COR-L47 (cell line): ENCODE measurements at regions not wholly inside any gene's neighbourhood (a gene's known extent, or its start where the extent isn't known, plus 50 kb on each side); places are given as distances from the start of the nearest gene placed in this dataset.

Experiments used
- DNase-seq: peaks from one replicate; lab custom pipeline; 2025; lab: John Stamatoyannopoulos, UW

DNA sequence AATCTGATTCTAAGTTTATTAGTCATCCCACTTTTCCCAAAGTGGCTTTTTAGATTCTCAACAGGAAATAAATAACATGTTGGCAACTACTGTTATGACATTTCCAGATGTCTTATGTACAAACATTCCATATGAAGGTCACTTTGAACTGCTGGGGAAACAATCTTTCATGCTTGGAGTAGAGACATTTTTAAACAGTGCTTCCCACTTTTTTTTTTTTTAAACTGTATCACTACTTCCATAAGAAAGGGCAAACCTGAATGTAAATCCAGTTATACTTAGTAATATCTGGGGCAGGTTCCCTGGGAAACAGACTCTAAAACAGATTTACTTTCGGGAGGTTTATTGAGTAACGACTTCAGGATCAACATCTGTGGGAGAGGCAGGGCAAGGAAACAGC lies 473.8 kb downstream of the TAFA4 start:
- no peak for DNase-seq

DNA sequence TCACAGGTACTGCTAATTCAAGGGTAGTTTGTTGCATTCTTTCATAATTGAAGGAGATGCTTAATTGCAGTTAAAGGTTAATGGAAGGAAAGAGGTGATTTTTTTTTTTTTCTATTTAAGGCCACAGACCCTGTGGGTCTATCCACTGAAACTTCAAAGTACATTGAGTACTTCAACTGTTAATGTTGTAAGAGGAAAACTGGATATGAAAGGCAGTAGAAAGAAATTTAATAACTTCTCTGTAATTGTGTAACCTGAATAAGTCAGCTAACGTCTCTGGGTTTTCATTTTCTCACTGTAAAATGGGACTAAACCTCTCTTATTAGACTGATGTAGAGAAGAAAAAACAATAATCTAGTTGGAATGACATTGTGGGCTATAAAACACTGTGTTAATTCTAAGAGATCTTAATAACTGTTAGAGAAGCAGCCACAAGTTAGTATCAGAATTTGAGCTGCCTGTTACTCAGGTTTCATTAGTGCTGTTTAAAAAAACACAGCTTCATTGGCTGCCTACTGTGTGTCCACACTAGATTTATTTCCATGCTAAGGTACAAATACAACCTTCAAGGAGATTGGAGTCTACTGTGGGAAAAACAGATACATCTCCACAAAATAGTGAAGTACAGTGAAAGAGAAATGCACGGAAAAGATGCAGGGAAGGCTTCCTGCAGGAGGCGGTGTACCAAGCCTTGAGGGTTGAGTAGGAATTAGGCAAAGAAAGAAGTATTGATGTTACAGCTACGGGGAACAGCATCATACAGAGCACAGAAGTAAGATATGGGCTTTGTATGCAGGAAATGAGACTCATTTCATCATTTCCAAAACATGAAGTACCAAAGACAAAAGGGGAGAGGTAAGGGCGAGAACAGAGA lies 483.6 kb downstream of the TAFA4 start:
- DNase-seq, result no peak

DNA sequence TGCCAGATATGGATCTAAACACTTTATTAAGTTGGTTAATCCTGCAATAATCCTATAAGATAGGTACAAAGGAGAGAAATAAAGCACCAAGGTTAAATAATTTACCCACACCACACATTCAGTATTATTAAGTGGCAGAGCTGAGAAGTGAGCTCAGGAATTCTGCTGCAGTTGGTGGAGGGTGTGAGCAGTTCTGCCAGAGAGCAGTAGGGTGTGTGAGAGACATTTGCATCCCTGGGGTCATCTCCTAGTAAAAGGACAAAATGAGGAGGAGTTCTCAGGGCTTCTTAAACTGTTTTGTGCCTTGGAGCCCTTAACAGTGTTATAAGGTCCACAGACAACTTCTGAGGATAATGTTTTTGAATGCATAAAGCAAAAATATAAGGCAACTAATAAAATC lies 484.5 kb downstream of the TAFA4 start:
- DNase-seq, result no peak

DNA sequence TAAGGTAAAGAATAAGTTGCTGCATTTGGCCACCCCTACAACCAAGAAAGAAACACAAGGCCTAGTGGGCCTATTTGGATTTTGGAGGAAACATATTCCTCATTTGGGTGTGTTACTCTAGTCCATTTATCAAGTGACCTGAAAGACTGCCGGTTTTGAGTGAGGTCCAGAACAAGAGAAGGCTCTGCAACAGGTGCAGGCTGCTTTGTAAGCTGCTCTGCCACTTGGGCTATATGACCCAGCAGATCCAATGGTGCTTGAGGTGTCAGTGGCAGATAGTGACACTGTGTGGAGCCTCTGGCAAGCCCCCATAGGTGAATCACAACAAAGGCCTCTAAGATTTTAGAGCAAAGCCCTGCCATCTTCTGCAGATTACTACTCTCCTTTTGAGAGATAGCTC lies 491.3 kb downstream of the TAFA4 start:
- DNase-seq, result no peak

DNA sequence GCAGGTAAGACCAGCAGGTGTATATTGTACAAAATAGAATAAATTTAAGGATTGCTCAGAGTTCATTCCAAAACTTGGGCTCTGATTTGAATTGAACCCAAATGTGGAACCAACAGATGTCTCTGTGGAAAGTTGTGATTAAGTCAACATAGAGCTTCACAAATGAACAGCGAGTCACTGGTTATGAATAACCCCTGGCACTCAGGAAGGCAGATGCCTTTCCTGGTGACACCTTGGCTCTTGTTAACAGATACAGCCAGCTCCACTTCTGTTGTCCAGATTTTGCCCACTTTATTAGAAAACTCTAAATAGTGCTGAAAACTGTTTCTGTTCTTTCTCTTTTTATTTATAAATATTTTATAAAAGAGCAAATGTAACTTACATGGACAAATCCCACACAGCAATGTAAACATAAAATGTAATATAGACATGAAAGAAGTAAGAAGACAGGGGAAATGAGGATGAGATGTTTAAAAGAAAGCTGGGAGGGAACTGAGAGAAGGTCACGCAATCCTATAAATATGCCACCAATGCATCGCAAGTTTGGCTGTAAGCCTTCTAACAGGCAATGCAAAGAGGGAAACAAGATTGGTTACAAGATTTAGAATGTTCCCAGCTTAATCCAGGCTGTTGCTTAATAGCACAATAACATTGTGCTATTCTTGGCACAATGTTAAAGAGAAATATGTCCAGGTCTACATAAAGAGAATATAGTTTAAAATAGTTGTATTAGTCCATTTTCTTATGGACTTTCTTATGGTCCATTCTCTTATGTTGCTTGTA lies 495.5 kb downstream of the TAFA4 start:
- no peak for DNase-seq

DNA sequence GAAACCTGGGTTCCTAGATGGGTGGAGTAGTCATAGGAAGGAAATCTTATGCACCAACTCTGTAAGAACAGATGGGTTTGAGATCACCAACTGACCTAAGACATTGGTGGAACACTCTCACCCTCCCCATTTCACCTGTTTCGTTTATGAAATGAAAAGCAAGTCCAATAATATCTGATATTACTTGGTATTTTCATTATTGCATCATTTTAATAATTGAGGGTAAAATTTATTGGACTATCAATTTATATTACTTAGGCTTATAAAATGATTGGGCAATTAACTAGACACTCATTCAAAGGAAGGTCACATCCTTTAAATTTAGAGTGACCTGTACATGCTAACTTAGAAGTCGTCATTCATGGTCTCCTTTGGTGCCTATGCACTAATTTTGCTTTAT lies 503.9 kb downstream of the TAFA4 start:
- no peak for DNase-seq

DNA sequence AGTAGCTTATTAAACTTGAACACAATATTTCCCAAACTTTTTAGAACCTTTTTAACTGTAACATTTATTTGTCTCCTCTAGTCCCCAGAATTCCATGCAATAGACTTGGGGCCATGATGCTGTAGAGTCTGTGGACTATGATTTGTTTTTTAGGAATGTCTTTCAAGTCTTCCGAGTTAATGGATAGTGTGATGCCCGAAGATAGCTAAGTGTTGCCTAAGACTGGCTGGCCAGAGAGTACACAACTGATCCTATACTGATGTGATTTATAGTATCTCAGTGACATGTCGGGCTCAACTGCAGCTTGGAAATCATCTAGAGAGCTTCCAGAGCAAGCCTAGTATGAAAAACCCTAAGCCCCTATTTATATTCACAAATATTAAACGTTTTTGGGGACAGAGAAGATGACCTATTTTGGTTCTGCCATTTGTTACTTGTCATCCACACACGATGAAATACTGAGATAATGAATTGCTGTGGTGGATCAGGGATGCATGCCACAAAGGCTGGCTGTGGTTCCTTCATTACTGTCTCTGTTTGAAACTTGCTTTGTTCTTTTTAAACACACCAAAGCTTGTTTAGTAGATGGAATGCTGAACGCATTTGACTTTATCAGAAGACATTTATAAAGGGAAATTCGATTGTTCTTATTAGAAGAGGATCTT lies 507.4 kb downstream of the TAFA4 start:
- DNase-seq, result no peak

DNA sequence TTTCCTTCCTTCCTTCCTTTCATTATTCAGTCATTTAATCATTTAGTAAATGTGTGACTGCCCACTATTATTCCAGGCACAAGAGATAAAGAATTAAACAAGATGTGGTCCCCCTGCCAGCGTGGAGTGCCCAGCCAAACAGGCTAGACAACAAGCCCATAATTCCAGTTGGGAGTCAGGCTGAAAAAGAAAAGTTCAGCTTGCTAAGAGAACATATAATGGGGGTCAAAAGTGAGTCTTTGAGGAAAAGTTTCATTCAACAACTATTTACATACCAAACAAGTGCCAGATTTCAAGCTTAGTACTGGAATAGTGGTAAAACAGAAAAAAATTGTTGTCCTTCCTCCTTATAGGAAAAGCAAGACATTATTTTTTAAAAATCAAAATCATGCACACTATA lies 523.7 kb downstream of the TAFA4 start:
- no peak for DNase-seq

DNA sequence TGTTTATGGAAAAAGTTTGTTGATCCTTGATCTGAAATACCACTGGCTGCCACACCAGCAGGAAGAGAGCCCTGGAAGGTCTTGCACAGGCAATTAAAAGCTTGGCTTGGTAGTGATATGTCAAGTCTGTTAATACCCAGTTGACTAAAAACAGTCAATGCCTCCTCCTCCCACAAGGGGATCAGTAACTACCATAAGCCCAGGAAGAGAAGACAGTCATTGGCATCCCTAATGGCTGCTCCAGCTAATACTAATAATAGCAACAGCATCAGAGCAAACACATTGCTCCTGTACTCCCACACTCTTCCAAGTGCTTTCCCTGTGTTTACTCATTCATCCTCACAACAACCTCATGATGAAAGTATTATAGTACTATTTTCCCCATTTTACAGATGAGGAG lies 528.6 kb downstream of the TAFA4 start:
- DNase-seq, result no peak

DNA sequence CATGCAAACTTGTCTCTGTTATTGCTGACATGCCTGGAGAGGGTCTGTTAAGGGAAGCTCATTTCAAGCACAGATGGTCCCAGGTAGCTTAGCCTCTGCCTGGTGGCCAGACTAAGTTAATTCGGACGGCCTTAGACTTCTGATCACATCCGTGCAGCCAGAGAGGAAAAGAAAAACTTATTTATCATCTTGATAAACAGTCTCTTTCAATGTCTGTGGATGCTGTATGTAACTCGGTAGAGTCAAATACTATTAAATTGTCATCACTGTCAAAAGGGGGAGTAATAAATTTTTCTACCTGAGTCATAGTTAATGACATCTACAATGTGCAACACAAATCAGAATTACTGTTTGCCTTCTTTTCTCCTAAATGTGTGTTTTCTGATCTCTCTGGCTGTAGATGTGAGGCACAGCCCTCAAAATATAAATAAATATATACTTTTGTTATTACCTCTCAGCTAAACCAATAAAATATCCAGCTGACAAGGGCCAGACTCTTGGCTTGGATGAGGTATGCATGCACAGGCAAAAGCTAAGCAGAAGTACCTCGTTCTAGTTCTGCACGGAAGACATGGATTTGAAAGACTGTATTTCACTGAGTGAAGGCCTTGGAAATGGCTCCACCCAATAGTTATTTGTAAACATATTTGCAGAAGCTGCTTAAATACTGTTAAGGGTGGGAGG lies 530.0 kb downstream of the TAFA4 start:
- DNase-seq, result no peak

DNA sequence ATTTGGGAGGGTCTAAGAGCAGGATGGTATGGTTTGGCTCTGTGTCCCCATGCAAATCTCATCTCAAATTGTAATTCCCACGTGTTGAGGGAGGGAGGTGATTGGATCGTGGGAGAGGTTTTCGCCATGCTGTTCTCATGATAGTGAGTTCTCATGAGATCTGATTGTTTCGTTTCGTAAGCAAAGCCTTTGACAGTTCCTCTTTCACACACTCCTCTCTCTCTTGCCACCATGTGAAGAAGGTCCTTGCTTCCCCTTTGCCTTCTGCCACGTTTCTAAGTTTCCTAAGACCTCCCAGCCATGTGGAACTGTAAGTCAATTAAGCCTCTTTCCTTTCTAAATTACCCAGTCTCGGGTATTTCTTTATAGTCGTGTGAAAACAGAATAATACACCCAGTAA lies 553.7 kb downstream of the TAFA4 start:
- no peak for DNase-seq

DNA sequence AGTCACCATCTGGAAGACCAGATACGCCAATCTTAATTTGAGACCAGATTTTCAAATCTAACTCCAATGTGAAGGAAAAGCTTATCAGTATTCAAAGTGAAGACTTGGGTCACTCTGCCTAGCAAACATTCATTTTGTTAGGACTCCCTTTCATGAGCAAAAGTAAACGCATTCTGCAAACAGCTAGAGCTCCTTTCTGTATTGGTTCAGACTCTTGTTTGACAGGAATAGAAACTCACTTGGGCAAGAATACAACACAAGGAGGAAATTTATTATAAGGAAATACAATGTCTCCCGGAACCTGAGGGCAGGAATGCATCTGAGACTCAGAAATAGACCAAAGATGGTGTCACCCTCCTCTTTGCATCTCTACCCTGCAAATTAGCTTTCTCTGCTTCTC lies 558.6 kb downstream of the TAFA4 start:
- DNase-seq, result no peak

DNA sequence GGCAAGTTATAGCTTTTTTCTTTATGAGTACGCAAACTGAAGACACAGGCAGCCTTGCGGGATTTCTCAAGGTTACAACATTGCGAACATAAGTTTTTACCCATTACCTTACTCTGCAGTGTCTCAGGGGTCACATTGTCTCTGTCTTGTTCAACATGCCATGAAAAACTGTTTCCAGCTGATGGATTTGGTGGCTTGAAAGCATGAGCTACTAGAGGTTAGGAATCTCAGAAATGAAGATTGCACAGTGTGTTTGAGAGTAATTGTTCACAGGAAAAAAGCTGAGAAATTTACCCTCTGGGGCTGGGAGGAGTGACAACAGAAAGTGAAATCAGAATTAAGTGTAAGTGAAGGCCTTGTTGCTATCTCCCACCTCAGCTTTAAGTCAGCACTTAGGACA lies 568.6 kb downstream of the TAFA4 start:
- no peak for DNase-seq

DNA sequence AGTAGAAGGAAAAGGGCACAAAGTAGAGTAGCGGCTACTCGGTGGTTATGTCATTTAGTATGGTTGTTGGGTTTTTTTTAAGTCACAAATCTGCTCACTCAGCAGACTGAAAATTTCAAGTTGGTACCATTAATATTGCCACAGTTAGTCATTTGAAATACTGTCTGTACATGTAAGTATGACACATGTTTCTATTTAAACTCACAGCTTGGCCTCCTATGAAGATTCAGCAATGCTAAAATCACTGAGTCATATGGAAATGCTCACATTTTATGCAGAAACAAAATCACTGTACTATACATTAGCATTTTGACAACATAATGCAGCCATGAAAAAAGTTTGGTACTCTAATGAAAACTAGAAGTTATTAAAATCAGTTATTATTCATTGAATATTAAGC lies 571.9 kb downstream of the TAFA4 start:
- no peak for DNase-seq

DNA sequence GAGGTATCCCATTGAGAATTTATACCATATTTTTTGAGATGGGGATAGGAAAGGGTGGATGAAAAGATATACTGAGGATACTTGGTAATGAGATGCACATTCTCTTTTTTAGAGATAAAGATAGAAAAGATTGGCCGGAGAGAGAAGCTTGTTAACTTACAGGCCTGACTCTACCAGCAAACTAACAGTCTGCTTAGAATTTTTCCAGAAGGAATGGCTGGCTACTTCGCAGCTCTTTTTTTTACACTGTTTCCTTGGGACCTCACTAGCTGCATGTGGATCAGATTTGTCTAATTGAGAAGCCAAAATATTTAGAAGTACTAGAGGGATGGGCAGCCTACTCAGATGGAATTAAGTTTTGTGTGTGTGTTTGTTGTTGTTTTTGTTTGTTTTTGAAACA lies 586.6 kb downstream of the TAFA4 start:
- DNase-seq, result no peak

DNA sequence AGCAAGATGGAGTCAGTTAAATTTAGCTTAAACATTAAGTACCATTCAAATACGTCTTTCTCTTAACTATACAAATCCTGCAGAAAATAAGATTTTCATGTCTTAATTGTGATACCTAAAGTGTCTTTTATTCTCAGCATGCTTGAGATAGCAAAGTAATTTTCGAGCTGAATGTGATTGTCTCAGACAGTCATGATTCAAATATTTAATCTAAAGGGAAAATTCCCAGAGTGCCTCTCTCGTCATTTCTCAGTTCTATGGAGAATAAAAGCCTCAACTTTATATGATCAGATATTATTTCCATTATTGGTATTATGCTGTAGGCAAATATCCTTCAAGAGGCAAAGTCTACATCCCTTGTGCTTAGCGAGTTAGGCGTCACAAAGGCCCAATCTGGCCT lies 589.9 kb downstream of the TAFA4 start:
- no peak for DNase-seq

DNA sequence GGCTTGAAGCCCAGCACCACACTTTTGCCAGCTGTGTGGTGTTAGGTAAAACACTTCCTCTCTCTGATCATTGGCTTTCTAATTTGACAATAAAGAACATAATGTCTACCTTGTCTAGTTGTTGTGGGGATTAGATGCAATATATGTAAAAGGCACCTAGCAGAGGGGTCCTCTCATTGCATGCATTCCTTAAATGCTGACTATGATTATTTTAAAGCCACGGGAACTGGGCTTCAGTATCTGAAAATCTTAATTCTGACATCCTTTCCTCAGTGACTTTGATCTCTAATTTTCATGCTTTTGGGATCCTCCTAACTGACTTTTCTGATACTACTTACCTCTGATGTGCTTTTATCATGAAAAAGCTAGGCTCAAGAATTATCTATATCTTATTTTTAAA lies 596.3 kb downstream of the TAFA4 start:
- DNase-seq, result no peak

DNA sequence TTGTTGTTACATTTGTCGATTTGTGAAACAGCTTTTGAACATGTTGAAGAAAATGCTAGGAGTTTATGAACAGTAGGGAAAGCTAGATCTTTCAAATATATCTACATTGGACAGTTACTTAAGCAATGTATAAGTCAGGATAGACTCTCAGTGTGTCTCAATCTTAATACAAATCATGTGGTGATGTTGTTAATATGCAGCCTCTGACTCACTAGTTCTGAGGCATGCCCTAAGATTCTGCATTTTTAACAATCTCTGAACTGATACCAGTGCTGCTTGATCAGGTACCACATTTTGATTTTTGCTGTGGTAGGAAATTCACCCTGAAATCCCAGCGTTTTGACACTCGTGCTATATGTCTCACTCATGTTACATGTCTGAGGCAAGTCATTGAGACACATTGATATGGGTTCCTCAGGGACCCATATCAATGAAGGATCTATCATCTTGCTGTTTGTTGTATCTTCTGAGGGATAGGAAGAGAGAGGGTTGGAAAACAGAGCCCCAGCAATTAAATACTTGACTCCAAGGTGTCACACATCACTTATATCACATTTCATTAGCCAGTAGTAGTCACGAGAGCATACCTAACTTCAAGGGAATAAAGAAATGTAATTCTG lies 597.9 kb downstream of the TAFA4 start:
- DNase-seq, result no peak

DNA sequence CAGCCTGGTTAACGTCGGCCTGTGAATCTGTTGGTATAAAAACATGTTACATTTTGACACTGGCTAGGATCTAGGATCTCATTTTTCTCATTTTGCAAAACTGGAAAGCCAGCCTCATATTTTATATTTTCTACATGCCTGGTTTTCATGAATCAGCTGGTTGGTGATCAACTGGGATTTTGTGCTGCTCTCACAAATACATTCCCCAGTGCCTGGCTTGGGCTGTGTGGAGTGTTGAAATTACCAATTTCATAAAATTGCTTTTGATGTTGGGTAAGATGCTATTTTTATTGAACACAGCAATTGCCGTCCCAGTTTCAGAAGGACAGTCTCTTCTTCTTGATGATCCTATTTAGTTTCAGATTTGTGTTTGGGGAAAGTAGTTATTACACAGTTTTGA lies 604.3 kb downstream of the TAFA4 start:
- DNase-seq, result no peak

DNA sequence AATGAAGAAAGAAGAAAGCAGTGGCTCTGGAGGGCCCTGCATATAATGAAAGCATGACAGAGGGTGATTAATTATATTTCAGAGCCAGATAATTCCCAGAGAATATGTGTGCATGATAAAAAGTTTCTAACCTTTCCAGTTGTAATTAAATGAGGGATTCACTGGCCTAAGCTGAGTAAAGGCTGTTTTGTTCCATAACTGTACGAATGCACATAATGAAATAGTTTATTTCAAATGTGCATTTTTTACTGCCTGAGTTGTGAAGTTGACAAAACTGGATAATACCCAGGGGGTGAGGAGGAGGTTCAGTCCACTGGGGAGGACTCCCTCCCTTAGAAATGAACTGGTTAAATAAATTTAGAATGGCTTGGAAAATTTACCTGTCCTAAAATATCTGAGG lies 616.4 kb downstream of the TAFA4 start:
- DNase-seq, result no peak

DNA sequence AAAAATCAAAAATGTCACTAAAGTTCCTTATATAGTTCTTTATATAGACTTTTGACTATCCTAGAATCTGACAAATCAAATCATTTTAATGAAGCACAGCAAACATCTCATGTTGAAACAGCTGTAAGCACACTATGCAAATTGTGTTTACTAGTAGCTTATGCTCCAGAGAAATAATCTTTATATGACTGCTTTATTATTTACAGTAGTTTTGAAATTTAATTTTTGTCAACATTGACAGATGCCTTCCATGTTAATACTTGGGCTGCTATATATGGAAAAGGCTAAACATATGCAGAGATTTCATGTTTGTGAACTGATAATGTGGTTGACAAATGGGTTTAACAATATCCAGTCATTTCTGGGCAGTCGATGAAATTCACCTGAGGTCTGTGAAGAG lies 616.8 kb downstream of the TAFA4 start:
- no peak for DNase-seq

DNA sequence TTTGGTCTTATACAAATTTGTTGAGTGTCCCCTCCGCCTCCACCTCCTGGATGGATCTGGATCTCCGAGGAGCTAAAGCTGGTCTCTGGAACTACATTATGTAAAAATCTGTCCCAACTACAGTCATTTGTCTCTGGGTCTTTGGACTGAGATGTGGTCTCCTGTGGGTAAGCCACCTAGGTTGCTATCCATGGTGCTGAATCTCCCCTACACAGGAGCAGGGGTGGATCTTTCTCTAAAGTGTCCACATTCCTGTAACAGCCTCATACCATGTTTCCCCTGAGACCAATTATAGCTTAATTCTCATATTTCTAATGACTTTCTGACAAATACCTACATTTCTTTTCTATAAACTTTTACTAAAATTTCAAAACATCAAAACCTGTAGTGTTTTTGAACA lies 625.8 kb downstream of the TAFA4 start:
- DNase-seq, result no peak
